B cell (primary cell): ENCODE measurements at regions not wholly inside any gene's neighbourhood (a gene's known extent, or its start where the extent isn't known, plus 50 kb on each side); places are given as distances from the start of the nearest gene placed in this dataset.

Source experiments
- ATAC-seq: fragments of 200-7000 bp; cut with Tn5 transposase; one replicate; pipeline ENCODE4 v1.10.0; 2021; ENCODE audit warnings: low read depth, mild to moderate bottlenecking, moderate number of reproducible peaks, moderate library complexity
- CTCF ChIA-PET: fragments of 350-600 bp; sonication (Branson Sonifier 250); formaldehyde crosslinking; loops from one replicate; lab custom pipeline; 2021; ENCODE audit warnings: antibody characterized with exemption, inconsistent platforms; lab: Charles Lee
- POLR2A ChIA-PET: fragments of 350-600 bp; sonication (Branson Sonifier 250); formaldehyde crosslinking; loops from one replicate; lab custom pipeline; 2021; ENCODE audit warnings: antibody characterized with exemption; lab: Charles Lee
- DNase-seq: peaks from one replicate; pipeline ENCODE4 v3.0.0; 2013
- H2AFZ ChIP-seq: 2 replicates; pipeline ENCODE4 v1.6.1; 2012; ENCODE audit warnings: mild to moderate bottlenecking, low read depth, low read length; ENCODE audit not compliant: insufficient read depth, poor library complexity, severe bottlenecking
- H3K27ac ChIP-seq, 2 donors: 1 replicate in 1 of 2; 2 replicates in 1 of 2; pipeline ENCODE4 v1.5.1; 2012 to 2013; ENCODE audit warnings: low read length in 2 of 2, mild to moderate bottlenecking in 2 of 2, moderate library complexity in 1 of 2
- H3K27me3 ChIP-seq, 4 experiments: fragments of 200-600 bp in 1 of 4; sonication (generic) in 1 of 4; replicated peaks in 1 of 4; 1 replicate in 2 of 4; 2 replicates in 2 of 4; pipeline versions ENCODE4 v1.6.1 to v1.7.0; 2013 to 2016; ENCODE audit warnings: low read length in 3 of 4, mild to moderate bottlenecking in 2 of 4, mixed read lengths in 1 of 4, moderate library complexity in 1 of 4; ENCODE audit not compliant: insufficient read depth in 4 of 4, control insufficient read depth in 3 of 4; ENCODE audit errors: control extremely low read depth in 1 of 4
- H3K36me3 ChIP-seq, 2 experiments: replicated peaks in 1 of 2; 1 replicate in 1 of 2; 2 replicates in 1 of 2; pipeline versions ENCODE4 v1.6.1 to v1.7.1; 2013; ENCODE audit warnings: low read length in 1 of 2; ENCODE audit not compliant: insufficient read depth in 2 of 2, control insufficient read depth in 1 of 2; ENCODE audit errors: control extremely low read depth in 1 of 2, extremely low read depth in 1 of 2
- H3K4me1 ChIP-seq, 2 donors: fragments of 200-600 bp in 1 of 2; sonication (generic) in 1 of 2; 1 replicate in 1 of 2; 2 replicates in 1 of 2; pipeline versions ENCODE4 v1.5.1 to v1.6.1; 2013 to 2017; ENCODE audit warnings: low read length in 2 of 2; ENCODE audit not compliant: control insufficient read depth in 2 of 2, insufficient read depth in 2 of 2
- H3K4me2 ChIP-seq: replicated peaks from 2 replicates; pipeline ENCODE3; 2012; ENCODE audit warnings: mild to moderate bottlenecking, low read depth, low read length; ENCODE audit not compliant: poor library complexity, severe bottlenecking
- H3K4me3 ChIP-seq, 5 experiments: fragments of 200-600 bp in 1 of 5; sonication (generic) in 1 of 5; 1 replicate in 3 of 5; 2 replicates in 2 of 5; pipeline versions ENCODE4 v1.5.1 to v1.7.0; 2011 to 2016; ENCODE audit warnings: low read length in 4 of 5, mild to moderate bottlenecking in 4 of 5, low read depth in 2 of 5, control low read depth in 1 of 5, moderate library complexity in 1 of 5; ENCODE audit not compliant: insufficient read depth in 1 of 5; ENCODE audit errors: control extremely low read depth in 1 of 5, extremely low read depth in 1 of 5
- H3K79me2 ChIP-seq: fragments of 200-600 bp; sonication (generic); one replicate; pipeline ENCODE4 v1.6.0; 2016; ENCODE audit warnings: low read length; ENCODE audit not compliant: control insufficient read depth, insufficient read depth
- H3K9ac ChIP-seq: fragments of 200-600 bp; sonication (generic); 2 replicates; pipeline ENCODE4 v1.6.1; 2017; ENCODE audit warnings: mild to moderate bottlenecking, low read length, moderate library complexity
- H3K9me3 ChIP-seq, 3 donors: one replicate each; pipeline versions ENCODE4 v1.6.1 to v1.7.1; 2013; ENCODE audit warnings: low read length in 2 of 3; ENCODE audit not compliant: control insufficient read depth in 2 of 3, insufficient read depth in 1 of 3; ENCODE audit errors: control extremely low read depth in 1 of 3
- H4K20me1 ChIP-seq: 2 replicates; pipeline ENCODE4 v1.6.0; 2012; ENCODE audit warnings: mild to moderate bottlenecking, low read length; ENCODE audit not compliant: insufficient read depth, control insufficient read depth, poor library complexity, severe bottlenecking
- H3K27ac Mint-ChIP-seq: one replicate; pipeline ENCODE4 v1.8.0; 2021; ENCODE audit warnings: mixed read lengths
- H3K27me3 Mint-ChIP-seq: one replicate; pipeline ENCODE4 v1.8.0; 2021; ENCODE audit warnings: mixed read lengths
- H3K4me1 Mint-ChIP-seq: one replicate; pipeline ENCODE4 v1.8.0; 2021; ENCODE audit warnings: mixed read lengths
- H3K4me3 Mint-ChIP-seq: one replicate; pipeline ENCODE4 v1.8.0; 2021; ENCODE audit warnings: mixed read lengths
- H3K9me3 Mint-ChIP-seq: one replicate; pipeline ENCODE4 v1.8.0; 2022; ENCODE audit warnings: mixed read lengths; ENCODE audit not compliant: insufficient read depth
- CTCF ChIP-seq: fragments of 200-600 bp; IDR thresholded peaks from one replicate; pipeline ENCODE4 v1.8.0; 2022; ENCODE audit warnings: antibody characterized with exemption, mild to moderate bottlenecking
- EZH2 ChIP-seq: IDR thresholded peaks from 2 replicates; pipeline ENCODE4 v1.6.1; 2012; ENCODE audit warnings: borderline replicate concordance, low read depth, mild to moderate bottlenecking, moderate library complexity, low read length; ENCODE audit not compliant: insufficient read depth, poor library complexity, severe bottlenecking
- WGBS: methylation state at CpG from one replicate; pipeline ENCODE4 v1.1.5; 2013; ENCODE audit warnings: missing lambda C conversion rate; ENCODE audit not compliant: insufficient coverage; 5-methylcytosine and 5-hydroxymethylcytosine counted together
- intact Hi-C: fragments of 100-400 bp; cut with micrococcal nuclease; formaldehyde crosslinking; loops from one replicate; pipeline ENCODE4 v1.10.0; 2022

GRCh38 chr5:77840930-77841329, 64.8 kb upstream of the TBCA start:
- H3K4me2 ChIP-seq: no peak overlapping the region
- H2AFZ ChIP-seq: no peak overlapping the region
- peaks cover 0 to 4% (median 0%) of the 10 kb centered on the region in 3 donors for H3K9me3 ChIP-seq
- peaks cover 16% of the 10 kb centered on the region in 2 donors for H3K4me1 ChIP-seq
- Mint-ChIP-seq H3K4me3 (no peak overlapping the region), H3K9me3 (no peaks in the 10 kb centered on the region), H3K27ac (no peak overlapping the region), H3K4me1 (peaks cover 9% of the 10 kb centered on the region), H3K27me3 (peaks cover 28% of the 10 kb centered on the region)
- H3K4me3 ChIP-seq: no peak overlapping the region
- H3K9ac ChIP-seq: no peak overlapping the region
- ATAC-seq (no peak), DNase-seq (no peak)
- H4K20me1 ChIP-seq: no peaks in the 10 kb centered on the region
- CTCF ChIA-PET: no interaction called here
- WGBS: 100% methylated on average over 1 of the region's 6 CpGs
- H3K79me2 ChIP-seq: no peaks in the 10 kb centered on the region
- intact Hi-C loops: no loop called here
- TF ChIP-seq EZH2 (no peak), CTCF (no peak)
- no peak overlapping the region for H3K27ac ChIP-seq
- peaks cover 0 to 22% (median 14%) of the 10 kb centered on the region in 4 experiments for H3K27me3 ChIP-seq
- H3K36me3 ChIP-seq: no peaks in the 10 kb centered on the region
- POLR2A ChIA-PET: no interaction called here

GRCh38 chr5:77839691-77840090, 63.6 kb upstream of the TBCA start:
- H4K20me1 ChIP-seq: no peaks in the 10 kb centered on the region
- peaks cover 0 to 17% (median 6%) of the 10 kb centered on the region in 4 experiments for H3K27me3 ChIP-seq
- H3K27ac Mint-ChIP-seq: no peak overlapping the region
- no peaks in the 10 kb centered on the region for H3K79me2 ChIP-seq
- TF ChIP-seq EZH2: no peak
- no peak for TF ChIP-seq CTCF
- peaks cover 9 to 10% of the 10 kb centered on the region in 2 donors for H3K4me1 ChIP-seq
- WGBS: 88% methylated on average over 2 of the region's 3 CpGs
- POLR2A ChIA-PET: no interaction called here
- H3K27ac ChIP-seq: no peak overlapping the region
- CTCF ChIA-PET: no interaction called here
- H3K4me3 Mint-ChIP-seq: no peak overlapping the region
- ATAC-seq (no peak), DNase-seq (no peak)
- H3K4me1 Mint-ChIP-seq: peaks cover 4% of the 10 kb centered on the region
- H3K4me2 ChIP-seq: no peak overlapping the region
- H3K4me3 ChIP-seq: no peak overlapping the region
- H3K36me3 ChIP-seq: no peaks in the 10 kb centered on the region
- H2AFZ ChIP-seq: no peak overlapping the region
- no peaks in the 10 kb centered on the region for H3K9me3 Mint-ChIP-seq
- peaks cover 24% of the 10 kb centered on the region for H3K27me3 Mint-ChIP-seq
- intact Hi-C loops: no loop called here
- no peak overlapping the region for H3K9ac ChIP-seq
- H3K9me3 ChIP-seq: peaks cover 0 to 4% (median 0%) of the 10 kb centered on the region in 3 donors
